WERI-Rb-1 (cell line): ENCODE measurements at regions not wholly inside any gene's neighbourhood (a gene's known extent, or its start where the extent isn't known, plus 50 kb on each side); places are given as distances from the start of the nearest gene placed in this dataset.

ENCODE experiments used
- DNase-seq: peaks from one replicate; pipeline ENCODE4 v3.0.0-alpha.2; 2020
- H3K27ac ChIP-seq: fragments of 250-450 bp; sonication (Bioruptor Pico); 2 replicates; pipeline ENCODE4 v1.5.1; 2020; ENCODE audit warnings: mild to moderate bottlenecking, moderate library complexity
- H3K27me3 ChIP-seq: fragments of 250-450 bp; sonication (Bioruptor Pico); 2 replicates; pipeline ENCODE4 v1.5.1; 2021; ENCODE audit warnings: mild to moderate bottlenecking, low read depth, moderate library complexity; ENCODE audit not compliant: insufficient read depth, severe bottlenecking
- H3K36me3 ChIP-seq: fragments of 250-450 bp; sonication (Bioruptor Pico); 2 replicates; pipeline ENCODE4 v1.5.1; 2020; ENCODE audit warnings: mild to moderate bottlenecking, moderate library complexity
- H3K4me3 ChIP-seq: 2 replicates; pipeline ENCODE4 v1.5.1; 2011; ENCODE audit warnings: low read depth, mild to moderate bottlenecking, control low read depth, low read length
- H3K9me3 ChIP-seq: fragments of 250-450 bp; sonication (Bioruptor Pico); 2 replicates; pipeline ENCODE4 v1.5.1; 2021; ENCODE audit warnings: mild to moderate bottlenecking, moderate library complexity; ENCODE audit not compliant: severe bottlenecking
- TF ChIP-seq, protein P1 (sequence below): IDR thresholded peaks from 2 replicates; pipeline ENCODE4 v1.5.1; 2011; ENCODE audit warnings: low read depth, mild to moderate bottlenecking, control low read depth, inconsistent platforms, low read length

DNA sequence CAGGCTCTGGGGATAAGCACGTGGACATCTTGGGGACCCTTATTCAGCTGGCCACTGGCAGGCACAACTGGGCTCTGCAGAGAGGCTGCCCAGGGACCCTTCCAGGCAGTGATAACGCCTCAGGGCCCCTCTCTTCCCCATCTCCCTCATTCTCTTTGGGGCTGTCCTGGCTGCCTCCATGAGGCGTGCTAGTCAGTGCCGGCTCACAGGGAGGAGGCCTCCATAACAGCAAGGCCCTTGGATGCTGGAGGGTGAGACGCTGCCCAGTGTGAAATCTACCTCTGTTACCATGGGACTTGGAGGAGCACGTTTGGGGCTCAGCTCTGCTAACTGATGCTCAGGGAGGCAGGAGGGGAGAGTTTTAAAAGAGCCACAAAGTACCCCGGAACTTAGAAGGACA, 221.3 kb downstream of the CTTN start:
- no peaks in the 10 kb centered on the region for H3K27me3 ChIP-seq
- TF ChIP-seq, protein P1, sequence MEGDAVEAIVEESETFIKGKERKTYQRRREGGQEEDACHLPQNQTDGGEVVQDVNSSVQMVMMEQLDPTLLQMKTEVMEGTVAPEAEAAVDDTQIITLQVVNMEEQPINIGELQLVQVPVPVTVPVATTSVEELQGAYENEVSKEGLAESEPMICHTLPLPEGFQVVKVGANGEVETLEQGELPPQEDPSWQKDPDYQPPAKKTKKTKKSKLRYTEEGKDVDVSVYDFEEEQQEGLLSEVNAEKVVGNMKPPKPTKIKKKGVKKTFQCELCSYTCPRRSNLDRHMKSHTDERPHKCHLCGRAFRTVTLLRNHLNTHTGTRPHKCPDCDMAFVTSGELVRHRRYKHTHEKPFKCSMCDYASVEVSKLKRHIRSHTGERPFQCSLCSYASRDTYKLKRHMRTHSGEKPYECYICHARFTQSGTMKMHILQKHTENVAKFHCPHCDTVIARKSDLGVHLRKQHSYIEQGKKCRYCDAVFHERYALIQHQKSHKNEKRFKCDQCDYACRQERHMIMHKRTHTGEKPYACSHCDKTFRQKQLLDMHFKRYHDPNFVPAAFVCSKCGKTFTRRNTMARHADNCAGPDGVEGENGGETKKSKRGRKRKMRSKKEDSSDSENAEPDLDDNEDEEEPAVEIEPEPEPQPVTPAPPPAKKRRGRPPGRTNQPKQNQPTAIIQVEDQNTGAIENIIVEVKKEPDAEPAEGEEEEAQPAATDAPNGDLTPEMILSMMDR = no peak
- H3K27ac ChIP-seq = peak overlapping the region; percentile 90; the same call in 1 of the 2 replicates
- no peaks in the 10 kb centered on the region for H3K36me3 ChIP-seq
- no peak overlapping the region for H3K4me3 ChIP-seq
- DNase-seq = no peak
- peaks cover 10% of the 10 kb centered on the region for H3K9me3 ChIP-seq

DNA sequence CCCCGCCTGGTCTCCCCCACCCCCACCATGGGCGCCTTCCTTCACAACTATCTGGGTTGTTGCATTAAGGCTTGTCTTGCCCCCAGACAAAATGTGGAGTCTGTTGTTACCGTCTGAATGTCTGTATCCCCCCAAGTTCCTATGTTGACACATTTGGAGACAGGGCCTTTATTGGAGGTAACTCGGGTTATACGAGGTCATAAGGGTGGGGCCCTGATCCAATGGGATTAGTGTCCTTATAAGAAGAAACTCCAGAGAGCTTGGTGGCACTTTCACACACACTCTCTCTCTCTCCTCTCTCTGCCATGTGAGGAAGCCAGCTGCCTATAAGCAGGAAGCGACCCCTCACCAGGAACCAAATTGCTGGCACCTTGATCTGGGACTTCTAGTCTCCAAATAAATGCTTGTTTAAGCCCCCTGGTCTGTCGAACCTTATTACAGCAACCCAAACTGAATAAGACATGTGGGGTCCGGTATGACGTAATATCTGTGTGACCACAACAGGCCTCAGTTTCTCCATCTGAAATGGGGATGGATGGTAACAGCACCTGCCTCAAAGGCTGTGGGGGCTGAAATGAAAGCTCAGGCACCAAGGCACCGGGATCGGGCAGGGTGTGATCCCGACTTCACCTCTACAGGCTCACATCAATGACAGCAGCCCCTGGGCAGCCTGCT, 222.3 kb downstream of the CTTN start:
- H3K4me3 ChIP-seq = no peak overlapping the region
- no peak overlapping the region for H3K27ac ChIP-seq
- DNase-seq = no peak
- no peaks in the 10 kb centered on the region for H3K27me3 ChIP-seq
- no peaks in the 10 kb centered on the region for H3K36me3 ChIP-seq
- H3K9me3 ChIP-seq = no peaks in the 10 kb centered on the region
- TF ChIP-seq, protein P1 = no peak

DNA sequence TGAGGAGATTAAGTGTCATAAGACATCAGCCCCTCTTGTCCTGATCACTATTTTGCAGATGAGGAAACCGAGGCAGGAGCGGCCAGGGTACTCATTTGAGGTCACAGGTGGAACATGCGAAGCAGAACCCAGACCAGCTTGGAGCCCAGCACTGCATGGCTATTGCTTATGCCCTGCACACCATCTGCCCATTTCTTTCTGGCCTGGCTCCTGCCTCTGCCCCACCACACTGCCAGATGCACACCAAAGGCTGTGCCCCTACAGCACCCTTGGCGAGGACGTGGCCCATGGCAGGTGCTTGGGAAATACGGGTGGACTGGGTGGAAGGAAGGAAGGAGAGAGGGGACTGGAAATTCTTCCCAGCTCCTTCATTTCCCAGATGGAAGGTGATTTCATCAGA, 222.9 kb downstream of the CTTN start:
- H3K27me3 ChIP-seq = no peaks in the 10 kb centered on the region
- DNase-seq = no peak
- 0 out of 2 replicates have a peak overlapping the region, but pooled peaks have one; percentile 6 for H3K27ac ChIP-seq
- H3K9me3 ChIP-seq = no peaks in the 10 kb centered on the region
- TF ChIP-seq, protein P1 = no peak
- H3K36me3 ChIP-seq = no peaks in the 10 kb centered on the region
- H3K4me3 ChIP-seq = no peak overlapping the region

DNA sequence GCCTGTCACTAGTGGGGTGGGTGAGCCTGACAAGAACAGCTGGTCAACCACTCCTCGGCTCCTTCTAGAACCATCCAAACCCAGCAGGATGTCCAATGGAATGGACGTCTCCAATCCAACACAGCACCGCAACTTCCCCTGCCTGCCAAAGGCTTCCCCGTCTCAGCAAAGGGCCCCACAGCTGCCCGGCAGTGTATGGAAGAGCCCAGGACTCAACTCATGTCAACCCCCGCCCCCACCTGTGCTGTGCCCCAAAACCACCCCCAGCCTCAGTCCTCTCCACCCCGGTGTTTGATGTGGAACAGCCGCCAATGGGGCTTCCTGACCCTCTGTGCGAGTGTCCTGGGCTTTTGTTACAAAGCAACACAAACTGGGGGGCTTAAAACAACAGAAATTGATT, 223.8 kb downstream of the CTTN start:
- Histone ChIP-seq H3K4me3 (no peak overlapping the region), H3K9me3 (no peaks in the 10 kb centered on the region), H3K36me3 (no peaks in the 10 kb centered on the region), H3K27me3 (no peaks in the 10 kb centered on the region), H3K27ac (peak overlapping the region; percentile 46; the same call in 1 of the 2 replicates)
- DNase-seq = no peak
- TF ChIP-seq, protein P1 = no peak

DNA sequence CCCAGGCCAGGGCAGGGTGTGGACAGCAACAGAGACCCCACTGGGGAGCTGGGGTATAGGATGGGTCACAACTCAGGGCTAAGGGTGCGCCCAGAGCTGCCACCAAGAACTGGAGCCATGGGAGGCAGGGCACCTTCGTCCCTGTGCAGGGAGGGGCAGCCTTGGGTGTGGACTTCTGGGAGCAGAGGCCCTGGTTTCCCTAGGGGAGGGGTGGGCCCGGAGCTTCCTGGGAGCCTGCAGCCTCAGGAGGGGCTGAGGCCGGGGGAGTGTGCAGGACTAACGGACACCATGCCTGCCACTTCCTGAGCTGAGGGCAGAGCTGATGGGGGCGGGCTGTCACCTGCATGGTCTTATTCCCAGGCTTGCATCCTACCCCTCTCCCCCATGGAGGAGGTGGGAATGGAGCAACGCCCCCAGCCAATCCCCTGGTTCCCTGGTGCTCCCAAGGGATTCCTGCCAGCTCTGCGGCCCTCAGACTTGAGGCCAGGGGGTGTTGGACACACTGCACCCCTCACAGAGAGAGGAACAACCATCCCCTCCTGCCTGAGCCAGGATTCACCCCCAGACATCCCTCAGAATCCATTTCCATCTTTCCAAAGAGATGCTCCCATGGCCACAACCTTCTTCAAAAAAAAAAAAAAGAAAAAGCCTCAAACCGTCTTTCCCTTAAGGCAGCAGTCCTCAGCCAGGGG, 225.7 kb downstream of the CTTN start:
- TF ChIP-seq, protein P1 = no peak
- no peak overlapping the region for H3K4me3 ChIP-seq
- H3K9me3 ChIP-seq = no peaks in the 10 kb centered on the region
- H3K27me3 ChIP-seq = no peaks in the 10 kb centered on the region
- no peak overlapping the region for H3K27ac ChIP-seq
- no peak for DNase-seq
- no peaks in the 10 kb centered on the region for H3K36me3 ChIP-seq
